Activated CD4-positive, alpha-beta T cell treated with anti-CD3 and anti-CD28 coated beads, Interleukin-2, Interleukin-4, amounts not matched to agents 100 ng/mL and 50 ng/mL, durations not matched to agents 16 hours and 8 hours (primary cell): ENCODE measurements at regions not wholly inside any gene's neighbourhood (a gene's known extent, or its start where the extent isn't known, plus 50 kb on each side); places are given as distances from the start of the nearest gene placed in this dataset.
"Not testable (repeated sequence)": the region's sequence is repeated elsewhere in the genome, so short reads cannot be mapped to it uniquely, and the experiment has no call there.

Experiments
- DNase-seq: peaks from one replicate; pipeline ENCODE4 v3.0.0-alpha.2; 2020; ENCODE audit warnings: low spot score

DNA sequence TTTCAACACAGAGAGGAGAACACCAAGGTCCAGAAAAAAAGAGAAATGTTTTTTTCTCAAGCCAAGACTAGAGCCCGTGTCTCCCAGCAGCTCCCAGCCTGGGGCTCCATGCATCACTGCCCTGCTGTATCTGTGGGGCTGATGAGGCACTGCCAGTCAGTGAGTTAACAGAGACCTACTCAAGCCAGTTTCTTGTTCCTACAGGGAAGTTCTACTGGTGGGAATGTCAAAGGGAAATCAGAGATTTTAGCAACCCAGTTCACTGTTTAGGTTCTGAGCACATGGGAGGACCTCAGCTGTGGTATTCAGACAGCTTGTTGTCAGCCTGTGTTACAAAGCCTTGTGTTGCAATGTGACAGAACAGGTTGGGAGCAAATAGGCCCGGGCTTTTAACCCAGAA lies 234.3 kb downstream of the TLE3 start:
- no peak for DNase-seq

- no peak for DNase-seq
These were observed 232.3 kb downstream of the TLE3 start for GRCh38 chr15:69865369-69865768.

DNA sequence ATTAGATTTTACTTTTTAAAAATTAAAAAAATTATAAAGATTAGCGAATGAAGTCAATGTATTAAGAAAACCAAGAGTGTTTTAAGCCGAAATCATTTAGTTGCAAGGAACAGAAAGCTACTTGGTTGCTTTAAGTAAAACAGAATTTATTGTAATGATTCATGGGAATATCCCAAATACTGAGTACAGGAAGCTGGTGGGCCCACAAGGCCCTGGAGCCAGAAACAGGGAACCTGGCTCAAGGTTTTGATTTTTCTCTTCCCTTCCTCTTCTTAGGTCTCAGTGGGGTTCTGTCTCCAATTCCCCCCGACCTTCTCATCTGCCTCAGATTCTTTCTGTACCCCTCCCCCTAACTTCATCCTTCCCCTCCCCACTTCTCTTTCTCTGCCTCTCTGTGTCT lies 229.0 kb downstream of the TLE3 start:
- no peak for DNase-seq

- DNase-seq: no peak
These were observed 228.4 kb downstream of the TLE3 start for GRCh38 chr15:69869291-69869690.

GRCh38 chr15:69869881-69870505 lies 227.7 kb downstream of the TLE3 start:
- no peak for DNase-seq

GRCh38 chr15:69871511-69872134 lies 226.1 kb downstream of the TLE3 start:
- no peak for DNase-seq

GRCh38 chr15:69873807-69874206 lies 223.9 kb downstream of the TLE3 start:
- DNase-seq: no peak

GRCh38 chr15:69874321-69874720 lies 223.4 kb downstream of the TLE3 start:
- no peak for DNase-seq

DNA sequence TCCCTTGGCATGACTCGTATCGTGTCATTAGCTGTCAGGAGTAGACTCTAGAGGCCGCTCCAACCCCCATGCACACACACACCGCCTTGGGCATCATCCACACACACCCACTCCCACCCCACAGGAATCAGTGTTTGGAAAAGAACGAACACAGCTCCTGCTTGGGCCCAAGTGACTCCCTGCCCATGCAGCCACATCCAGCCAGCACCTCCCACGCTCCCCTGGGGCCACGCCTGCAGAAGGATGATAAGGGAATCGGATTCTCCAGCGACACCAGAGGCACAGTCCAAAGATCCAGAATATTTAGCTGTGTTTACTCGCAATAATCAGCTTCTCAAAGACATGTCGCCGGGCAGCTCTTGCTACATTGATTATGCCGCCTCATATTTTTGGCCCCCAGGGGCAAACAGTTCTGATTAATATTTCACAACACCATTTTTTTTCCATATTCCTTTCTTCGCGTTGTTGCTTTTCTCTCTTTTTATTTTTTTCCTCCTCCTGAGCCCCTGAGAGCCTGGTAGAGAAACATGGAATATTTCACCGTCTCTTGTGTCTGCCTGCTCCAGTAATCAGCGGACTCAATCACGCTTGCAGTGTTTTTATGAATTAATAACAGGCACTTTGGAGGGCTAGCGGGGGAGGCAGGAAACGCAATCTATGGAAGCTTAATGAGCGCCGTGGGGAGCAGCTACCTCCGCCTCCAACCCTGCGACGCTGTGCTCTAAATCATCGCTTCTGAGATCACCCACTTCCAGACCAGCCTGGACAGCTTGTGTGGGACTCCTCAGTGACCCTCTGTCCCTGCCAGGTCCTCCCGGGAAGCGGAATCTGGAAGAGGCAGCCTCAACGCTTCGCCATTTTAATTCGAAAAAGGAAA lies 221.4 kb downstream of the TLE3 start:
- DNase-seq: no peak

GRCh38 chr15:69879963-69880362 lies 217.8 kb downstream of the TLE3 start:
- not testable (repeated sequence) for DNase-seq

GRCh38 chr15:69880571-69881301 lies 217.0 kb downstream of the TLE3 start:
- DNase-seq: no peak

DNA sequence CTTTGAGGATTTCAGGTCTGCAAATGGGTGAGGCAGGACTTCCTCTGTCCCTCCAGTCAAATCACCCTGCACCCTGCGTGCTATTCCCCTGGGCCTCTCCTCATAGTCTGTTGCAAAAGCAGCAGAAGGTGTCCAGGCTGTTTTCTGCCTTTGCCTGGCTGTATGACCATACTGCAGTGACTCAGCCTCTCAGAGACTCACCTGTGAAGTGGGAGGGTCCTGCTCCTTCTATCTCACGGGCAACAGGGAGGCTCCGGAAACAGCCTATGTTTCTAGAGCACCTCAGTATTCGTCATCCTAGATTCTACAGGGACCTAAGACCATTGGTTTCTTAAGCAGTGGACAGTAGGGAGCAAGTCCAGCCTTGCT lies 216.4 kb downstream of the TLE3 start:
- DNase-seq: no peak

DNA sequence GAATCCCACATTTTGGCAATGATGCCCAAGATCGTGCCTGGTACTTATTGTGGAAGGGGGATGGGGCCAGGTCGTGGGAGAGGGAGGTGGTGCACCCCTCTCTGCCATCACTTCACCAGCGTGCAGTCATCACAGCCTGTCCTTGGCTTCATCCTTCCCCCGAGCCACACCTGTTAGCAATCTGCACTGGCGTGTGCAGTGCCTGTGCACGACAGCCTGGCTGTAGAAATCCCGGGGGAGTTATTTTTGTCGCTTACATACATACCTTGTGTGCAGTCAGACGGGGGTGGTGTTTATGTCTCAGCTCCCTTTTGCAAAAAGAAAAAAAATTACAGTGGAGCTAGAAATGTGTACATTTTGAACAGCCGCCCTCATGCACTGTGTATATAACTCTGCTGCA lies 216.0 kb downstream of the TLE3 start:
- no peak for DNase-seq

GRCh38 chr15:69883306-69883705 lies 214.4 kb downstream of the TLE3 start:
- no peak for DNase-seq

DNA sequence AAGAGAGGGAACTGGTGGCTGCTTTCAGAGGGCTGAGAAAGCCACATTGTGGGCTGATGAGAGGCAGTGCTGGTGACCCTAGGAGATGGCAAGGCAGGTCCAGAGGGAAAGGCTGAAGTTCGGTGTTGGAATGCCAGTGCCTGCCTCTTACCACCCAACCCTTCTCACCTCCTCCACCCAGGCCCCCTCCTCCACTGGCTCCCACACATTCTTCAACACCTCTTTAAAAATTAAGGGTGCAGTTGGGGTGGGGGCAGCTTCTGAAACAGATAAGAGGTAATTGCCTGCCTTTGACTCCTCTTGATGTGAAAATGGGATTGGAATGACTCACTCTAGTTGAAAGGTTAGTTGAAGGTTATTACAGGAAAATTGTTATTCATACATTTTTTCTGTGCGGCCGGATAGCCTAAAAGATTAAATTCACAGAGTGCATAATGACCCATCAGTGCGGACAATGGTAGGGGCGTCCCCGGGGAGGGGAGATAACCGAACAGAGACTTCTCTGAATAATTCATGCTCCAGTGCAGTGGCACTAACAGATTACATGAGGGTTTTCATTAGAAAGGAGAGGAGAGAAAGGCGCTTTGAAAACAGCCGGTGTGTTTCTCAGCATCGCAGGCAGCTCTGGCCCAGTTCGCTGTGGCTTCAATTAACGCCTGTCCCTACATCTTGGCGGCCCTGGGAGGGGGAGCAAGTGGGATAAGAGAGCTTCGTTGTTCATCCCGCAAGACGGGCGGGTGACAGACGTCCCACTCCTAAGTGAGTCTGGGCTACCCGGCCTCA lies 212.4 kb downstream of the TLE3 start:
- DNase-seq: no peak

DNA sequence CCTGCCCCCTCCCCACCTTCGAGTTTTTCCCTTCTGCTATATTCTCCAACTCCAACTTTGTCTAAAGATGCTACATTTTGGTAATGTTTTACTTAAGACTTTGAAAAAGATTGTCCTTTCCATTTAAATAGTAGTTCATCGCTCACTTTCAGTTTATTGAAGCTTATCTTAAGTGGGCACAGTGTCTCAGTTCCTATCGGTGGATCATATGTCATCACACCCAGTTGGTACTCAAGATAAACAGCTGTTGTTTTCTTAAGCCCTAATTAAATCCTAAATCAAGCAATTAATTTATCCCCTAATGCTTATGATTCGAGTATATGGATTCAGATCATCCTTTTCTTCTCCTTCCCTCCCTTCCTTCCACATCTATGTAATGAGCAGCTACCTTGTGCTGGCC lies 210.7 kb downstream of the TLE3 start:
- DNase-seq: no peak

DNA sequence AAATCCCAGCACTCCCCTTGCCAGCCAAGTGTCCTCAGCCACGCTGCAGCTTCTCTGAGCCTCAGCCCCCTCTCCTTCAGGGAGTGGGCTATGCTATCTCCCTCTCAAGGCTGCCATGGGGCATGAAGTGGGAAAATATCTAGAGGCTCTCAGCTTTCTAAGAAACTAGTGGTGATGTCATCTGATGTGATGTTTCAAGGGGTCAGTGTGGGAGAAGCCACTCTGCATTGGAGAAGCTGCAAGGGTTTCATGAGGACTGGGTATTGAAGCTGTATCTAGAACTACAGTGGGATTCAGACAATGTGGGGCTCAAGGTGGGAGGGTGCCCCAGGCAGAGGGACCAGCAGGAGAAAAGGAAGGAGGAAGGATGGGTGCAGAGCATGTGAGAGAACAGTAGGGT lies 210.2 kb downstream of the TLE3 start:
- no peak for DNase-seq

GRCh38 chr15:69888406-69888805 lies 209.3 kb downstream of the TLE3 start:
- DNase-seq: no peak

DNA sequence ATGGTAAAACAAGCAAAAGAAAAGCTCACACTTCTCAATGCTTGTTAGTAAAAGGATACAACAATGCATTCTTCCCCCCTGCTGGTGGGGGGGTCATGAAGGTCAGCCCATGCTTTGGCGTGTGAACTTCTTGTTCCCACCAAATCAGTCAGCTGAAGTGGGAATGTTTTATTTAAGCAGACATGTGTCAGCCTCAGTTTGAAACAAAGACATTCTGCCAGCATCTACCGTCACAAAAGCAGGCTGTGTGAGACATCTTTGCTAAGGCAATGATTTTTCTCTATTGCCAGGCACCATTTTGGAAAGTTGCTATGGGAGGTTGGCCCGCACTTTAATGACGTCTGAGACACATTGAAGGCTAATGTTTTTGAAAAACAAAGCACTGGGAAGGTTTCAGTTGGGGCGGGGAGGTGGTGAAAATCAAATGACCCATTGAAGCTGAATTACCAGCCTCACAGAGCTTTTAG lies 206.6 kb downstream of the TLE3 start:
- no peak for DNase-seq

- no peak for DNase-seq
These were observed 206.1 kb downstream of the TLE3 start for GRCh38 chr15:69891606-69892005.

DNA sequence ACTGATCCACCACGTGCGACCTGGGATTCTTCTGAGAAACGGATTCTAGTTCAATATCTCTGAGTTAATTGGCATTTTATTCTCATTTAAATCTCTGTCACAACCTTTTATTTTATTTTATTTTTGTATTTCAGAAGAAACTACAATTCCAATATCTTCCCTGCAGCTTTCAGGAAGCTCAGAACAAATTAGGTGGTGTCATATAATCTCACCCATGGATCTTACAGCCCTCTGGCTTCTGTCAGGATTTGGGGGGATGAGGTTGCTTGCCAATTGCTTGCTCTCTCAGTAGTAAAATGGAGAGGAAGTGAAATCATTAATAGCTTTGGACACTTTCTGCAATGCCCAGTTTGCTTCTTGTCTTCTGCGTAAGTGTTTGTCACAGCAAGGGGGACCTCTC lies 205.4 kb downstream of the TLE3 start:
- no peak for DNase-seq

DNA sequence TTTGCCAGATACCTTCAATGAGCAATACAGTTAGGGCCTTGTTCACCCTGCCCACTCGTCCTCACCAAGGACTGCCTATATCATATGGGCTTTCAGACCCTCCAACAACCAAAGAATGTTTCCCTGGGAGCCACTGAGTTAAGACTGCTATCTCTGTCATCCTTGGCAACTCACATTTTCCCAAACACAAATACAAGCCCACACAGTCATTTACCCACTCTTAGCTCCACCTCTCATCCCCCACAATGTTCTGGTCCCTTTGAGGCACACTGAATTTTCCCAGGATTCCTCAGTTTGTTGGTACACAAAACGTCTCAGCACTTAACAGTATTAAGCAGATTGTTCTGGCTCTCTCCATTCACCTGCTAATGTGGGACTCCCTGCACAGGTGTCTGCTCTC lies 204.6 kb downstream of the TLE3 start:
- no peak for DNase-seq
